RPMI7951 (cell line): ENCODE measurements at regions not wholly inside any gene's neighbourhood (a gene's known extent, or its start where the extent isn't known, plus 50 kb on each side); places are given as distances from the start of the nearest gene placed in this dataset.
A peak's percentile ranks its signal among the peaks of the same experiment; 100 is the strongest.

Experiments
- DNase-seq: peaks from one replicate; pipeline ENCODE4 v3.0.0-alpha.2; 2012; ENCODE audit warnings: low read depth

DNA sequence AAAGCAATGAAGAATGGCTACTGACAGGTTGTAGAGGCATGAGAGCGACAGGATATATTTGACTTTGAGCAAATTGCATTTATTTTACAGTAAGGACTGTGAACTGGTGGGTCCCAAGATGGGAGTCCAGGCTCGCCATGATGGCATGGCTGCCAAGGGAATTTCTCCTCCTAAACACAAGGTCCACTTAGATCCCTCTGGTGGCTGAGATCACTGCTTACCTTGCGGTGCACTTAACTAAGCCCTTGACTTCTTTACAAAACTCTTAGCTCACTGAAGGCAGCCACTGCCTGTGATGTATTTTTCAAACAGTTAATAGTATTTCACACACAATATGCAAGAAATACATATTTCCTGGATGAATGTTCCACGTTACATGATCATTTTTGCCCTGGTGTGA lies 50.3 kb upstream of the SORBS2 start:
- DNase-seq: no peak

DNA sequence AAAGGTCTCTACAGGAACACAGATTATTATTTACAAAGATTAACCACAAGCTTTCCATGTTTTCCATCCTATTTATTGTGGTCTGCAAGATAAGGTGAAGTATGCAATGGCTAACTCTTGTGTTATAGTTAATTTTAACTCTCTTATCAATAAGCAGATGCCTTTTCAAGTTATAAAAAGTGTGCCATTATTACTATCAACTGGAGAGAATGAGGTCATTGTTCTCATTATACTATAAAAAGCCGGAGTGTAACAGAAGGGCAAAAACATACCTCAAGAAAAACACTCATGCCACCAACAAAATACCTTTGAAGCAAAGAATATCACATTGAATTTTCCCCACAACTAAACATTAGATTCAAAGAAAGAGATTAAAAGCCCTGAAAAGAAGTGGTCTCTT lies 52.0 kb upstream of the SORBS2 start:
- DNase-seq: no peak

DNA sequence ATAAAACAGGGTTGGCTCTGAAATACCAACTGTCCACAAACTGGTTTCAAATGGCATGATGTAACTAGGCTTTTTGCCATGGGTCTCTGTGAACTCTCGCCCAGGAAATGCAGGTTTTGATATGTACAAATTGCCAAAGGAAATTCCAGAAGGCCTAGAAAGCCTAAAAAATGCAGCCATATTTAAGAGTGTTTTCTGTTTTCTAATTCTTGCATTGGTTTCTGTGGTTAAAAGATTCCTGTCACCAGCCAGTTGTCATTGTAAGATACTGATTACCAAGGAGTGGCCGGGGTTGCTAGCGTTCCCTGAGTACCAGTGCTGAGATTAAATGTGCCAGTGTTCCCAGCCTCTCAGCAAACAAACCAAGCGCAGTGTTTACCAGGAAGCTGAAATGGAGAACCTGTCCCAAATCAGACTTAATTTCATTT lies 53.9 kb upstream of the SORBS2 start:
- DNase-seq: peak; percentile 49

DNA sequence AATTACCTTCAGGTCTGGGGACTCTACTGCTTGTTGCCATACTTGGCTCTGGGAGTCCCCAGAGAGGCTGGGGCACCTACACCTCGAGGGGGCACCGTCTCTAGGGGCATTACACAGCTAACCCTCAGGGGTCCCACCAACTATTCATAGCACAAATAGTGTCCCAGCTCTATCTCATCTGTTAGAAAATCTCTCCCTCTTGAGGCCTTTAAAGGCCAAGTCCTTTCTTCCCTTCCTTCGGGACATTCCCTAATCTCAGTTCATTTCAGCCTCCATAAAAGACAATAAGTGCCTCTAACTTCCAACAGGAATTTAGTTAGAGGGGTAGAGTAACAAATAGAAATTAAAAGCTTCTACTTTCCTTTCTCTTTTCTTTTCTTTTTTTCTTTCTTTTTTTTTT lies 55.8 kb upstream of the SORBS2 start:
- DNase-seq: no peak

DNA sequence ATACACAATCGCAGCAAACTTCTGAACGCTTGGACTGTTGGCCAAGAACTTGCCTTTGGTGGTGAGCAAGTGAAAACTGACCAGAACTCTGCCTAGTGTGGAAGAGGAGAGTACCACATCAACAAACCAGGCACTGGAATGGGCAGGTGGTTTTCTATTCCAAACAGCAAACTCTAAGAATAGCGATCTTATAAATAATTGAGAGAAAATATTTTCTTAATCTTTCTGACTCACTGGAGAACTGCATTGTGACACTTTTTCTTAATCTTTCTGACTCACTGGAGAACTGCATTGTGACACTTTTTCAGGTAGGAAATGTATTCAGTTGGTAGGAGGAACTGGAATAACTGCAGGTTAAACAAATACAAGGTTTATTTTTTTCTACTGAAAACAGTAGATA lies 57.0 kb upstream of the SORBS2 start:
- DNase-seq: no peak

DNA sequence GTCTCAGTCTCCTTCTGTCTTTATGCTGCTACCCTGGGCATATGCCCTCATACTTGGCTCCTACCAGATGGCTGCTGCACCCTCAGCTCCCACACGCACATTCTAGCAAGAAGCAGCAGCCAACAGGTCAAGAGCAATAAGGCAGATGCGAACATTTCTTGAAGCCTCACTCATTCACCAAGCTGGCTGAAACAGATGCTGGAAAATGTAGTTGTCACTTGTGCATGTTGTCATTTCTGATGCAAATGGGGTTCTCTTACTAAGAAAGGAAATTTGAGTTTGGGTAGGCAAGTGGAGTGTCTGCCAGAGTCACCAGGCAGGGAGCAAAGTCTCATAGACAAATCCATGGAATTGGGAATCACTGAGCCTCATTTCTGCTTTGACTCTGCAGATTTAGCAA lies 57.4 kb upstream of the SORBS2 start:
- no peak for DNase-seq

DNA sequence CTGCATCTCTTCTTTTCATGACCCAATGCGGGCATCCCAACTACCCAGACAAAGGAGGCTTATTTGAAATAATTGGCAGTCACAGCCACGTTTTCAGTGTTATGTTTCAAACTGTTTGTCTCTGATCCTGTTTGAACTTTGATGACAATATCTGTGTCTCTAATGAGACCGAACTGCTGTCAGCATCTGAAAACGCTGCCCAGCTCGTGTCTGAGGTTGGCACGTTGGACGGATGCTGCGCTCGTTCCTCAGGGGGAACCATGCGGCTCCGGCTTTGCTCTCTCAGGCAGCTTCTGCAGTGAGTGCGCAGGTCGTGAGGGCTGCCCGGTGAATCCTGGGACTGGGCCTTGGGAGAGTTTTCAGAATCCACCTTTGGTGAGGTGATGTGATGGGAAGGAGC lies 58.4 kb upstream of the SORBS2 start:
- DNase-seq: no peak

DNA sequence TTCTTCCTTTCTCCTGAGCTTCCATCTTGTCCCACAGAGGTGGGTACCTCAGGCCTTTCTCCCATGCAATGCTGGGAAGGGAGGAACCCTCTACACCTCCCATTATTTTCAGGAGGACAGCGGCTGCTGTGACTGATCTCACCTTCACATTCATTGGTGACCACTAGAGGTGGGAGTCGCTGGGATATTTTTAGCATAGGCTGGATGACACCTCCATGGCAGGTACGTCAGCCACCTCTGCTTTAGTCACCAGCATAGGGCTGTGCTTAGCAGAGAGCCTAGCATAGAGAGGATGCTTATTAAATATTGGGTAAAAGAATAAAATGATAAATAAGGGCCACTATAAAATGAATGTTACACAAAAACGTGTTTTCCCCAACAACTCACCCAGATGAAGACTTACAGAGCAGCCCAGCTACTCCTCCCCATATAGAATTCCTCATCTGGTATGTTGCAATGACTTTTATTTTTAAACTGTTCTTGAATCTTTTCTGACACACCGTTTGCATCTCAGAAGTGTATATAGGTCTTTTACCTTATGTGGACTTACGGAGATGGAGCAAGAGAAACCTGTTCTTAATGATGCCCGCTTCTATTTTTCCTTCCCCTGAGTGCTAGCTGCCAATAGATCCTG lies 60.9 kb upstream of the SORBS2 start:
- DNase-seq: no peak

DNA sequence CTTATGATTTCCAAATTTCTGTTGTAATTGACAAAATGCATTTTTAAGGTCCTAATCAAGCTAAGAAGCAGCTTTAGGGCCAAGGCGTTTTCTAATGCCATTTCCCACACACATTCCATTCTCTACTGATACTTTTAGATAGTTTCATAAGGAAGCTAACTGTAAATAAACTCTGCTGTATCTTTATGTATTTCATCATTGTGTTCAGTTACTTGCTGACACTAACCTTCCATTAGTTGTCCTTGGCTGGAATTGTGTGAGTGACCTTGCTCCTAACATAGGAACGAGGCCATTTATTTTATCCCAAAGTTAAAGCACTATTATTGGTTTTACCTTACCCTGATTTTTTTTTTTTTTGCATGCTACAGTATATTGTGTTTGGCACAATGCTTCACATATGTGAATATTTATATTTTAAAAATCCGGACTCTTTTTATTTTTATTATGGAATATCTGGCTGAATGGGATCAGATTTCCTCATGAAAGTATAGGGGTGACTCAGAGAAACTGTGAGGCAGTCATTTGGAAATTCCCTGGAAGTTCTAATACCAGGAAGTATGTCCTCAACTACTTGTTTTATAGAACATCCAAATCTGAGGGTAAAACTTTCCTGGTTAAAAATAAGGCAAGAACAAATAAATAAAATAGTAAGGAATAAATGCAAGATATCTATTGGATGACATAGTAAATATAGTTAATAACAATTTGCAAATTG lies 62.7 kb upstream of the SORBS2 start:
- peak; percentile 19 for DNase-seq

DNA sequence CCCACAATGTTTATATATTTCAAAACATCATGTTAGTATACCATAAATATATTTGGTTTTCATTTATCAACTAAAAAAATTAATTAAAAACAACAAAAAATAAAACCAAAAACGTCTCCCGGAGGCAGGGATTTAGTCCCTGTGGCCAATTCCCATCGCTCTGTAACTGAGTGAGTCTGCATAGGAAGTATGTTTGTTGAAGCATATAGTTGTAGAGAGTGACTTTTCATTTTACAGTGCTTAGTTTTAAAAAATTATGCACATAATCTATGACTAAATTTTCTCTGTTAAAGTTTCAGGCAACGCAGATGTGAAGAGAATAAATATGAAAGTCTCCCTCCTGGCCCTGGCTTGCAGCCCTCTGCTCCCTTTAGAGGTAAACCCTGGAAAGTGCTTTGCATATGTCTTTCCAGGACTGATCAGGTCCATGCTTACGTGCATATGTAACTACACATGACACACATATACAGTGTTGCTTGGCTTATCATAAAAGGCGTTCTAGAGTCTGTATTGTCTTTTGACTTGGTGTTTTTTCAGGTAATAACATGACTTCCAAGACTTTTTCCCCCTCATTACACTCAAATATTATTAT lies 63.4 kb upstream of the SORBS2 start:
- DNase-seq: no peak

DNA sequence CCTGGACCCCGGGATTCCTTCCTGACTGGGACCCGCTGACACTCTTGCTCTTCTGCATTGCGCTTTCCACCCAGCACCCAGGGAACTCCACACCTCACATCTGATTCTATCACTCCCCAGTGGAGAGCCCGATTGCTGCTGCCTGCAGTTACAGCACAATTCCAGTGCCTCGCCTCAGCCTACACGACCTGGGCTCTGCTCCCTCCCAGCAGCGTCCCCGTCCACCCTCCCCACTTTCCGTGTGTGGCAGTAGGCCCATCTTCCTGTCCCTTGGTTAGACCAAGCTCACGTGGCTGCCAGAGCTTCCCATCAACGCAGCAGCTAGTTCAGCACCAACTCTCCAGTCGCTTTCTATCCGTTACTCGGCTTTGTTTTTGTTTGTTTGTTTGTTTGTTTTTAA lies 66.6 kb upstream of the SORBS2 start:
- DNase-seq: no peak

DNA sequence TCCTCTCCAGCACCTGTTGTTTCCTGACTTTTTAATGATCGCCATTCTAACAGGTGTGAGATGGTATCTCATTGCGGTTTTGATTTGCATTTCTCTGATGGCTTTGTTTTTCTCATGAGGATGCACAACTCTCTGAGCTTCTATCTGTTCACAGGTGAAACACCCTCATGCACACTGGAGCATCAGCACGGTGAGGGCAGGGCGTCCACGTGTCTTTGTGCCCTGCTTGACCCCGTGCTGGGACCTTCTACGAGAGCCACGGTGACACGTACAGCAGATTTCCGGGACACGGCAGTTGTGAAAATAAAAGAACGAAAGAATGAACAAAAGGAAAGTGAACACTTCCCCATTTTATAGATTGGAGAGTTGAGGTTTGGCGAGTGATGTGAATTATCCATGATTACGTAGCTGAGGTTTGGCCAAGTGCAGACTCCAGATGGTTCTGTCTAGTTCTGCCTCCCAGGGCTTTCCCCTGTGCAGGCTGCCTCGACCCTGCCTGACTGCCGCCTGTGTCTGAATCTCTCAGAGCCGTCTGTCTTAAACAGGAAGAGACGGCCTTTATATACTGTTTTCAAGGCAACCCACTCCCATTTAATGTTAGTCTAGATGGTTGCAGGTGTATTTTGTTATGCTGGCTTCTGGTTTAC lies 67.8 kb upstream of the SORBS2 start:
- no peak for DNase-seq

DNA sequence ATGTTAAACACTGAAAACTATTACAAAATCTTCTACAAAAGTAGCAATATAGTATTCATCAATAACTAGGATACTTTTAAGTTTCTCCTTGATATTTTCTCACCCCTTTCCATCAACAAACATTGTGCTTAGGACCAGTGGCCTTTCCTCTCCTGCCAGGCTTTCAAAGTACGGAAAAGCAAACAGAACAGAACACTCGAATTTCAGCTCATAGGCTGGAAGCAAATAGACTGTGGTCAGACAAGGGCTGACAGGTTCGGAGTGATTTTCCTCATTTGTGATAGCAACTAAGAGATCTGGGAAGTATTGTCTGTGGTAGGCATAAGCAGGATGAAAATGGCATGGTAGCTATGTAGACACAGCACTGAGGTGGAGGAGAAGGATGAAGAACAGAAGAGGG lies 68.6 kb upstream of the SORBS2 start:
- no peak for DNase-seq

DNA sequence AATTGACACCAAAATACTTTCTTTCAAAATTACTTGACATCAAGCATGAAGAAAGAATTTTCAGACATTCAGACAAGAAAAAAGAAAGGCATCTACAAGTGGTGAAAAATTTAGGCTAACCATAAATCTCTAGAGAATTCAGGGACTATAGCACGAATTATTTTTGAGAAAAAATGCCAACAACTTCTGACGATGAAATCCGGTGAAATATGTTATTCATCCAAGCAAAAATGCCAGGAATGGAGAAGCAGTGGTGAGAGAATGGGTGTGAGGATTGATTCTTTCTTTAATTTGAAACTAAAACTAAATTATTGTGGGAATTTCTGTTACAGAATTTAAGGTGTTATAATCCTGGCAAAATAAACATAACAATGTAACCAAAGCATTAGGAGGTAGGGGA lies 69.4 kb upstream of the SORBS2 start:
- DNase-seq: no peak

DNA sequence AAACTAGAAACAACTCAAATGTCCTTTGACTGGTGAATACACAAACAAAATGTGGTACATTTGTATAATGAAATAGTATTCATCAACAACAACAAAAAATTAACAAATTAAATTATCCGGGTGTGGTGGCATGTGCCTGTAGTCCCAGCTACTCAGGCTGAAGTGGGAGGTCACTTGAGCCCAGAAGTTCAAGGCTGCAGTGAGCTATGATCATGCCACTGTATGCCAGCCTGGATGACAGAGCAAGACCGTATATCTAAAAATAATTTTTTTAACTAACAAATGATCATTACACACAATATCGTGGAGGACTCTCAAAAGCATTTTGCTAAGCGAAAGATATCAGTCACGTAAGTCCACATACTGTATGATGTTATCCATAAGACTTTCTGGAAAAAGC lies 71.6 kb upstream of the SORBS2 start:
- DNase-seq: no peak

DNA sequence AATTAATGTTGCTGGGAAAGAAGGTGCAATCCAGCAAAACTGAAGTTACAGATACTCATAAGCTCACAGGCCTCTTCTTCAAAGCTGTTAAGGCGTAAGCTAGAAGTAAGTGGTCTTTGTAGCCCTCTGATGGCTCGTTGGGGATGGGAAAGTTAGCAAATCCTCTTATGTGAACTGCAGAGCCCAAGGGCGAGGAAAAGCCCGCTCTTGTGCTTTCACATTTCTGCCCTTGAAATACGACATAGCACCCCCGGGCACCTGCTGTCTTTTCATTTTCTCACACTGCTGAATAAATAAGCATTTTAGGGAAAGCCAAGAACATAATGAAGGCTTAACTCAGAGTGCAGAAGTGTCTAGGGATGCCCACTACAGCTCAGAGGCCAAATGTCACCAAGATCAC lies 73.1 kb upstream of the SORBS2 start:
- DNase-seq: no peak

DNA sequence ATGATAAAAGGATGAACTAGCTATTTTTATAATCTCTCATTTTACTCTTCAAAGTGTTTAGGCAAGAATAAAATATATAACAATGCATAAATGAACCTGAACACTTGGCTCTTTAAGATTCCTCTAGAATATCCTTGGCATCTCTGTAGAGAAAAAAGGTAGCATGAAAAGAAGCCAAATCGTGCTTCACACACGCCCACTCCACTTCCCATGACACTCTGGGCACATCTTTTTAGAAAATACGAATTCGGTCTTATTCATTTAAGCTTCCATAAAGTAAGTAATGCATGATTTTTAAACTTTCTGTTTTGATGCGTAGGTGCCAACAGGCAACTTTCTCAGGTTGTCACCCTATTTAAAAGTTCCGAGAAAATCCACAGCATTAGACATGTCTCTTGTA lies 73.6 kb upstream of the SORBS2 start:
- DNase-seq: no peak

DNA sequence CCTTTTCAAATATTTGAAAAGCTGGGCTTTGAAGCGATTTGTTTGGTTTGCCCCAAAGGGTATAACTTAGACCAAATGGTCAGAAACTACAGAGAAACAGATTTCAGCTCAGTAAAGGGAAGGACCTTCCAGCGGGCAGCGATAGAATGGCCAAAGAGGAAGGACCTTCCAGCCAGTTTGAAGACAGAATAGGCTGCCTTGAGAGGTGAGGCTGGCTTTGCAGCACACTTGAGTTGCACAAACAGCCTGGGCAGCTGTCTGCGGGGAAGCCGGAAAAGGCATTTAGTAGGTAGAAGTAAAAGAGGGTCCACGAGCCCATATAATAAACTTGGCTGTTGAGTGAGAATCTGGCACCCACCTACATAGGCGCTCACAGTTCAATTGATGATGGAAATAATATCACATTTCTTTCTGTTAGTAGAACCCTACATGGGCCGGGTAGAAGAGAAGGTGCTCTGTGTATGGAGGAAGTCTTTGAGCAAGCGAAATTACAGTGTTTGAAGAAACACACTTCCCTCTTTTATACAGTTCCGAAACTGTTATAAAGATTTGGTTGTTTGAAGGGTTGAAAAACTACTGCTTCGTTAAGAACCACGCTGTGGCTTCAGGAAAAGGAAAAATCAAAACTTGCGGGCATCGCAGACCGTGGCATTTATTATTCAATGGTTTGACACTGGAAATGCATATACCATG lies 75.0 kb upstream of the SORBS2 start:
- DNase-seq: no peak

DNA sequence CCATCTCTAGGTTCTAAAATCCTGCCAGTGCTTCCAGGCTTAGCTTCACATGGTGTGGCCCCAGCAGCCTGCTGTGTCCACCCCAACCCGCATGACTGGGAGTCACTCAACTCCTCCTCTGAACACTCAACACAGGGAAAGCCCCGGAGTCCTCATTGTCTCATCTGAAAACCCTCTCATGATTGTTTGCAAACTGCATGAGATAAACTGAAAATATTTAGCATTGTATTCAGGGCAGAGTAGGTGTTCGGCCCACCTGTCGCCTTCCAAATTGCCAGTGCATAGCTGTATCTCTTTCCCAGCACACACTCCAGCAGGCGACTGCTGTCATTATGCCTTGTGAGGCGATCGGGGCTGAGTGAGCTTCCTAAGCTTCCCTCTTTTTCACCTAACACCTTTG lies 76.7 kb upstream of the SORBS2 start:
- DNase-seq: no peak

DNA sequence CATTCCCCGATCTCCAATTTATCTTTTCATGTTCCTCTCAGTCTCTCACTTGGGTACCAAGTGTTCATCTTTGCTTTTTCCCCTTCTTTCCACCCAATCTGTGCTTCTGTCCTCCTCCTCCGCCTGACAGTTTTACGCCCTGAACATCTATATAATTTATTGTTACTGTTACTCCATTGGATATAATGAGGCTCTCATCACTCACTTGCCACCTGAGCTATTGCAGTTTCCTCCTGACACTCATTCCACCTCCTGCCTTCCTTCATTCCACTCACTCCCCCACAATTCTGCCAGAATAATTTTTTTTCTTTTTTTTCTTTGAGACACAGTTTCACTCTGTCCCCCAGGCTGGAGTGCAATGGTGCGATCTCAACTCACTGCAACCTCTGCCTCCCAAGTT lies 77.6 kb upstream of the SORBS2 start:
- no peak for DNase-seq

DNA sequence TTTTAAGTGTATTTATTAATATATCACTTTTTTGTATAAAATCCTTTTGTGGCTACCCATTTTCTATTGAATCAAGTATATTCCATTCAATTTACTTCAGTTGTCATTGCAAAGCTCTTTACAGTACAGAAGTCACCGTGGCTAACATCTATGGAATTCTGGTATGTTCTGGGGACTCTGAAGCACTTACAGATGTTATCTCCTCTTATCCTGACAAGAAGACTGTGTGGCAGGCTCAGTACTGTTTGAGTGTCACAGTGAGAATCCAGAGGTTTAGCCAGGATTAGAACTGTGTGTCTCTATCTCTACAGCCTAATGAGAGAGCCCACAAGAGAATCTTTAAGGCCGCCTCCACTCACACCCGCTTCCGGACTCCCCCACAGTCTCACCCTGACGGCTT lies 78.2 kb upstream of the SORBS2 start:
- no peak for DNase-seq

DNA sequence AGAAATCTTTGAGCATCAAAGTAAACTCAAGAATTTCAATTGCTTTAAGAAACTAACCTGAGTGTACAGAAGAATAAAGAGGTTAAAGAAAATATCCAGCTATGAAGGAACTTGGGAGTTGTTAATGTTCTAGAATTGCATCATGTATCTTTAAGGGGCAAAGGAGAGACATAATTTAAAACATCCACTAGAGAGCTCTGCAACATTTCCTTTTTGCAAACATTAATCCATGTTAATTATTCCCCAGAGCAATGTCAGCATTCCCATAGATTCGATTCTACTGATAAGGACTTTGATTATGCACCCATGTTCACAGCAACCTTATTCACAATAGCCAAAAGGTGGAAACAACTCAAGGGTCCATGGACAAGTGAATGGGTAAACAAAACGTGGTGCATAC lies 80.2 kb upstream of the SORBS2 start:
- DNase-seq: no peak

DNA sequence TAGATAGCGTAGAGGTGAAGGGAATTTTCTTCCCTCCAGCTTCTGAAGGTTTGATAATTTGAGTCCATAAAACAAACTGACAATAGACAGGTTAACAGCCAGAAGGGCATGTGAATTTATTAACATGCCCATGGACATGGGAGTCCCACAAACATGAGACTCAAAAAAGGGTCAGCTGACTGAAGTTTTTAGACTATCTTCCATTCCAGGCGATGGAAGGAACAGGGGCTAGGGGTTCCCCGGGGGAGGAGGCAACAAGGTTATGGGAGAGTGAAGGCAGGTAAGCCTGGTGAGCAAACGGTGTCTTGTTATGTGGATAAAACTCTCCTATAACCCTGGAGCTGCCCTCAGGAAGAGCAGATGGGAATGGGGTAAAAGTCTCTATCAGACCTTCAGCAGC lies 81.5 kb upstream of the SORBS2 start:
- DNase-seq: no peak
